K562 (cell line): ENCODE measurements at regions not wholly inside any gene's neighbourhood (a gene's known extent, or its start where the extent isn't known, plus 50 kb on each side); places are given as distances from the start of the nearest gene placed in this dataset.

Experiments used
- ATAC-seq: fragments of 200-7000 bp; cut with Tn5 transposase; 3 replicates; pipeline ENCODE4 v1.9.1; 2020; ENCODE audit warnings: moderate library complexity
- BruUV-seq: library from RNA; stranded (reverse); fragments of 400-500 nt; replicated peaks from 2 replicates; lab custom pipeline; 2021; lab: Mats Ljungman, UMichigan
- CTCF ChIA-PET: fragments of 300-600 bp; formaldehyde crosslinking; extraction: SDS; loops from one replicate; lab custom pipeline; 2021; ENCODE audit warnings: low intra/inter-chr PET ratio; lab: Yijun Ruan, JAX
- POLR2A ChIA-PET: fragments of 300-600, 350-650 bp; sonication (Branson Sonifier 250); formaldehyde crosslinking; extraction: SDS; loops from one replicate; lab custom pipeline; 2021; ENCODE audit warnings: antibody characterized with exemption, inconsistent platforms; lab: Yijun Ruan, JAX
- DNase-seq, 4 experiments: peaks; one replicate each; pipeline versions ENCODE4 v3.0.0 to v3.0.0-alpha.2; 2011 to 2018; ENCODE audit warnings: low spot score in 3 of 4, mixed read lengths in 3 of 4; ENCODE audit errors: extremely low read depth in 1 of 4
- FAIRE-seq: peaks from 2 replicates; lab custom pipeline; 2011; peaks lifted over from hg19 to GRCh38; lab: Jason Lieb, UNC
- H2AFZ ChIP-seq: 2 replicates; pipeline ENCODE4 v1.6.0; 2011; ENCODE audit warnings: low read depth, low read length, control low read depth, inconsistent platforms
- H3K27ac ChIP-seq: fragments of 200-600 bp; 3 replicates; pipeline ENCODE4 v1.8.0; 2011; ENCODE audit warnings: low read depth, mild to moderate bottlenecking, control low read depth, inconsistent platforms, low read length, moderate library complexity, mixed read lengths; ENCODE audit errors: extremely low read depth
- H3K27me3 ChIP-seq, 2 experiments: fragments of 300-600 bp in 1 of 2; 2 replicates in 1 of 2; 3 replicates in 1 of 2; pipeline versions ENCODE4 v1.6.0 to v1.8.0; 2011; ENCODE audit warnings: inconsistent platforms in 2 of 2, low read length in 2 of 2, mild to moderate bottlenecking in 1 of 2, mixed read lengths in 1 of 2, moderate library complexity in 1 of 2; ENCODE audit not compliant: control insufficient read depth in 2 of 2, insufficient read depth in 2 of 2
- H3K36me3 ChIP-seq: fragments of 300-600 bp; 3 replicates; pipeline ENCODE4 v1.8.0; 2011; ENCODE audit warnings: mild to moderate bottlenecking, low read length, inconsistent platforms; ENCODE audit not compliant: control insufficient read depth, insufficient read depth
- H3K4me1 ChIP-seq, 2 experiments: fragments of 200-600 bp in 1 of 2; replicated peaks in 1 of 2; 2 replicates in 1 of 2; 3 replicates in 1 of 2; pipeline versions ENCODE4 v1.5.1 to v1.8.0; 2011; ENCODE audit warnings: inconsistent platforms in 2 of 2, low read length in 2 of 2, mild to moderate bottlenecking in 1 of 2, mixed read lengths in 1 of 2, moderate library complexity in 1 of 2; ENCODE audit not compliant: control insufficient read depth in 2 of 2, insufficient read depth in 2 of 2
- H3K4me2 ChIP-seq: 2 replicates; pipeline ENCODE4 v1.6.1; 2011; ENCODE audit warnings: low read length, control low read depth, inconsistent platforms, mixed read lengths; ENCODE audit not compliant: insufficient read depth
- H3K4me3 ChIP-seq: fragments of 200-600 bp; sonication (generic), shearing (Covaris generic); 2 replicates; pipeline ENCODE4 v1.5.1; 2016; ENCODE audit warnings: control low read depth, inconsistent platforms
- H3K79me2 ChIP-seq: fragments of 200-600 bp; 3 replicates; pipeline ENCODE4 v1.8.0; 2011; ENCODE audit warnings: low read length, inconsistent platforms; ENCODE audit not compliant: control insufficient read depth, insufficient read depth
- H3K9ac ChIP-seq, 2 experiments: 2 replicates each; pipeline versions ENCODE4 v1.6.0 to v1.6.1; 2011; ENCODE audit warnings: low read depth in 2 of 2, low read length in 2 of 2, control low read depth in 1 of 2, inconsistent platforms in 1 of 2, mild to moderate bottlenecking in 1 of 2, mixed read lengths in 1 of 2; ENCODE audit not compliant: insufficient read depth in 1 of 2
- H3K9me1 ChIP-seq: one replicate; pipeline ENCODE4 v1.6.0; 2011; ENCODE audit warnings: inconsistent platforms, mild to moderate bottlenecking, low read length, moderate library complexity; ENCODE audit not compliant: control insufficient read depth, insufficient read depth
- H3K9me3 ChIP-seq: replicated peaks from 2 replicates; pipeline ENCODE4 v1.5.1; 2011; ENCODE audit warnings: low read depth, low read length, inconsistent platforms; ENCODE audit not compliant: control insufficient read depth, insufficient read depth
- H4K20me1 ChIP-seq: replicated peaks from 2 replicates; pipeline ENCODE4 v1.6.1; 2011; ENCODE audit warnings: low read length, inconsistent platforms, mixed read lengths; ENCODE audit not compliant: control insufficient read depth, insufficient read depth
- FOXP1 ChIP-seq: sonication (generic); formaldehyde crosslinking; IDR thresholded peaks from 2 replicates; pipeline ENCODE4 v1.8.0; 2022; ENCODE audit warnings: mild to moderate bottlenecking, missing genetic modification reagents
- HSF4 ChIP-seq: fragments of 250-450 bp; sonication (Bioruptor Pico); IDR thresholded peaks from 2 replicates; pipeline ENCODE4 v2.1.2; 2022; ENCODE audit warnings: mild to moderate bottlenecking, moderate library complexity, borderline replicate concordance
- ILF3 ChIP-seq: fragments of 450-650 bp; IDR thresholded peaks from 2 replicates; pipeline ENCODE4 v1.6.1; 2018; ENCODE audit warnings: antibody characterized with exemption, mild to moderate bottlenecking, moderate library complexity, borderline replicate concordance
- MAFF ChIP-seq: IDR thresholded peaks from 2 replicates; pipeline ENCODE4 v1.6.1; 2012; ENCODE audit warnings: low read length, improper control_type of control experiment
- MAFG ChIP-seq: fragments of 450-650 bp; conservative IDR thresholded peaks from 2 replicates; pipeline ENCODE4 v1.6.1; 2016; ENCODE audit warnings: missing genetic modification characterization, missing compliant biosample characterization
- NCOA1 ChIP-seq: fragments of 450-650 bp; IDR thresholded peaks from 2 replicates; pipeline ENCODE4 v1.6.1; 2016; ENCODE audit warnings: low read depth
- NFATC3 ChIP-seq: fragments of 450-650 bp; IDR thresholded peaks from 2 replicates; pipeline ENCODE4 v1.6.1; 2017; ENCODE audit warnings: mild to moderate bottlenecking
- PRPF4 ChIP-seq: fragments of 200-400 bp; formaldehyde crosslinking; IDR thresholded peaks from one replicate; pipeline ENCODE4 v1.6.1; 2017; ENCODE audit warnings: low read length, low read depth, mild to moderate bottlenecking; ENCODE audit not compliant: insufficient read depth, poor library complexity, severe bottlenecking
- RBM39 ChIP-seq: fragments of 200-400 bp; formaldehyde crosslinking; optimal IDR thresholded peaks from 2 replicates; pipeline ENCODE3; 2018; ENCODE audit warnings: low read depth, low read length
- ZNF24 ChIP-seq: fragments of 450-650 bp; IDR thresholded peaks from 2 replicates; pipeline ENCODE4 v1.6.1; 2016
- ZNF316 ChIP-seq: fragments of 450-650 bp; IDR thresholded peaks from 2 replicates; pipeline ENCODE4 v1.6.1; 2016
- ZNF408 ChIP-seq: fragments of 250-450 bp; sonication (Bioruptor Pico); IDR thresholded peaks from 2 replicates; pipeline ENCODE4 v1.4.0; 2020; ENCODE audit warnings: low read depth, mild to moderate bottlenecking, moderate library complexity
- ZNF79 ChIP-seq: fragments of 250-450 bp; sonication (Bioruptor Pico); IDR thresholded peaks from 2 replicates; pipeline ENCODE4 v1.4.0; 2020; ENCODE audit warnings: low read depth, mild to moderate bottlenecking, moderate library complexity
- WGBS: fragments of 100-300 bp; shearing (Covaris generic); methylation state at CpG from one replicate; pipeline ENCODE4 v1.1.6; 2016; ENCODE audit warnings: low coverage, mixed read lengths; ENCODE audit not compliant: insufficient coverage; ENCODE audit errors: missing lambda C conversion rate; 5-methylcytosine and 5-hydroxymethylcytosine counted together
- in situ Hi-C: fragments of 300-500 bp; cut with MboI; formaldehyde crosslinking; loops from 4 replicates; pipeline ENCODE4 v1.15.0; 2018; ENCODE audit warnings: inconsistent platforms, mixed read lengths
- intact Hi-C: fragments of 100-400 bp; cut with micrococcal nuclease; formaldehyde crosslinking; loops from 2 replicates; pipeline ENCODE4 v1.14.2; 2022
- TF ChIP-seq, protein P1 (sequence below): fragments of 250-450 bp; sonication (Bioruptor Pico); IDR thresholded peaks from 2 replicates; pipeline ENCODE4 v1.8.0; 2022; ENCODE audit warnings: inconsistent platforms
- TF ChIP-seq, protein P2 (sequence below), 2 experiments: fragments of 450-650 bp in 1 of 2; IDR thresholded peaks; 2 replicates each; pipeline ENCODE4 v1.6.1; 2011 to 2017; ENCODE audit warnings: low read depth in 2 of 2, antibody characterized with exemption in 1 of 2, borderline replicate concordance in 1 of 2, low read length in 1 of 2, mild to moderate bottlenecking in 1 of 2, mixed read lengths in 1 of 2; ENCODE audit not compliant: control insufficient read depth in 1 of 2

DNA sequence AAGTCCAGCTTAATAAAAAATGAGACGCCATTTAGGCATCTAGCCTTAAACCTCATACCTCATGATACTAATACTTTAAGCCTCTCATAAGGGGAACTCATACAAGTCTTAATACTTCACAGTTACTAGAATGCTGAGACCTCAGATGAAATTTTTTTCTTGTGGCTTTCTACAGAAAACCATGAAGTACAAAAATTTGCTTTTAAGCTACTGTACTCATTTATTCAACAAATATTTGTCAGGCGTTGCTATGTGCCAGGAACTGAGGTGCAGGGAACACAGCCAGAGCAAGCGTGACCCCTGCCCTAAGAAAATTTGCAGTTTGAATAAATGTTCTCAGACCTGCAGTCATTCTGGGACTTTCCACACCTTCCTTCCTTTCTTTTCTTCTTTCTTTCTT is 150.6 kb downstream of the MRPL39 start:
- no peaks in the 10 kb centered on the region for H4K20me1 ChIP-seq
- no peak overlapping the region for H3K27ac ChIP-seq
- no peaks in the 10 kb centered on the region for H3K4me1 ChIP-seq
- no peaks in the 10 kb centered on the region; the same call in none of the 2 replicates for H3K9me3 ChIP-seq
- H3K9ac ChIP-seq = no peak overlapping the region
- ATAC-seq (no peak), FAIRE-seq (no peak), DNase-seq (no peak)
- H3K4me3 ChIP-seq = no peak overlapping the region
- H3K27me3 ChIP-seq = no peaks in the 10 kb centered on the region
- H3K9me1 ChIP-seq = no peaks in the 10 kb centered on the region
- ChIA-PET CTCF (no interaction called here), POLR2A (no interaction called here)
- H3K36me3 ChIP-seq = no peaks in the 10 kb centered on the region
- no peak overlapping the region for H3K4me2 ChIP-seq
- intact Hi-C loops = no loop called here
- WGBS = 0% methylated on average over 3 of the region's 3 CpGs
- H2AFZ ChIP-seq = no peak overlapping the region
- TF ChIP-seq FOXP1 (CRISPR knock-in tag) (no peak), RBM39 (no peak), ZNF79 (no peak), ZNF408 (CRISPR knock-in tag) (no peak), MAFG (tag) (no peak), ILF3 (no peak), MAFF (no peak), ZNF24 (no peak), PRPF4 (no peak), NCOA1 (no peak), NFATC3 (no peak), HSF4 (CRISPR knock-in tag) (no peak), ZNF316 (no peak)
- TF ChIP-seq, protein P1, sequence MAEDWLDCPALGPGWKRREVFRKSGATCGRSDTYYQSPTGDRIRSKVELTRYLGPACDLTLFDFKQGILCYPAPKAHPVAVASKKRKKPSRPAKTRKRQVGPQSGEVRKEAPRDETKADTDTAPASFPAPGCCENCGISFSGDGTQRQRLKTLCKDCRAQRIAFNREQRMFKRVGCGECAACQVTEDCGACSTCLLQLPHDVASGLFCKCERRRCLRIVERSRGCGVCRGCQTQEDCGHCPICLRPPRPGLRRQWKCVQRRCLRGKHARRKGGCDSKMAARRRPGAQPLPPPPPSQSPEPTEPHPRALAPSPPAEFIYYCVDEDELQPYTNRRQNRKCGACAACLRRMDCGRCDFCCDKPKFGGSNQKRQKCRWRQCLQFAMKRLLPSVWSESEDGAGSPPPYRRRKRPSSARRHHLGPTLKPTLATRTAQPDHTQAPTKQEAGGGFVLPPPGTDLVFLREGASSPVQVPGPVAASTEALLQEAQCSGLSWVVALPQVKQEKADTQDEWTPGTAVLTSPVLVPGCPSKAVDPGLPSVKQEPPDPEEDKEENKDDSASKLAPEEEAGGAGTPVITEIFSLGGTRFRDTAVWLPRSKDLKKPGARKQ (CRISPR knock-in tag) = no peak
- TF ChIP-seq, protein P2, sequence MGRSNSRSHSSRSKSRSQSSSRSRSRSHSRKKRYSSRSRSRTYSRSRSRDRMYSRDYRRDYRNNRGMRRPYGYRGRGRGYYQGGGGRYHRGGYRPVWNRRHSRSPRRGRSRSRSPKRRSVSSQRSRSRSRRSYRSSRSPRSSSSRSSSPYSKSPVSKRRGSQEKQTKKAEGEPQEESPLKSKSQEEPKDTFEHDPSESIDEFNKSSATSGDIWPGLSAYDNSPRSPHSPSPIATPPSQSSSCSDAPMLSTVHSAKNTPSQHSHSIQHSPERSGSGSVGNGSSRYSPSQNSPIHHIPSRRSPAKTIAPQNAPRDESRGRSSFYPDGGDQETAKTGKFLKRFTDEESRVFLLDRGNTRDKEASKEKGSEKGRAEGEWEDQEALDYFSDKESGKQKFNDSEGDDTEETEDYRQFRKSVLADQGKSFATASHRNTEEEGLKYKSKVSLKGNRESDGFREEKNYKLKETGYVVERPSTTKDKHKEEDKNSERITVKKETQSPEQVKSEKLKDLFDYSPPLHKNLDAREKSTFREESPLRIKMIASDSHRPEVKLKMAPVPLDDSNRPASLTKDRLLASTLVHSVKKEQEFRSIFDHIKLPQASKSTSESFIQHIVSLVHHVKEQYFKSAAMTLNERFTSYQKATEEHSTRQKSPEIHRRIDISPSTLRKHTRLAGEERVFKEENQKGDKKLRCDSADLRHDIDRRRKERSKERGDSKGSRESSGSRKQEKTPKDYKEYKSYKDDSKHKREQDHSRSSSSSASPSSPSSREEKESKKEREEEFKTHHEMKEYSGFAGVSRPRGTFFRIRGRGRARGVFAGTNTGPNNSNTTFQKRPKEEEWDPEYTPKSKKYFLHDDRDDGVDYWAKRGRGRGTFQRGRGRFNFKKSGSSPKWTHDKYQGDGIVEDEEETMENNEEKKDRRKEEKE (IDR thresholded peaks at IDR 0.05; ENCODE audit: borderline replicate concordance in 1 of 2, control insufficient read depth in 1 of 2, low read depth in 2 of 2, low read length in 1 of 2) = no peak
- H3K79me2 ChIP-seq = no peaks in the 10 kb centered on the region
- no TSS peak for BruUV-seq
- in situ Hi-C loops = no loop called here
